ENCODE measurements at regions not wholly inside any gene's neighbourhood (a gene's known extent, or its start where the extent isn't known, plus 50 kb on each side); places are given as distances from the start of the nearest gene placed in this dataset.

- no peak overlapping the region for H3K4me3 ChIP-seq (ENCODE audit: low read length)
- DNase-seq (ENCODE audit: low read depth), result no peak
- no peak for TF ChIP-seq CTCF (conservative IDR thresholded peaks at IDR 0.05; ENCODE audit: low read length)
Measured at GRCh38 chr9:115912086-115912485, 241.5 kb upstream of the PAPPA start.

GRCh38 chr9:115913696-115914095 lies 239.9 kb upstream of the PAPPA start:
- no peak for TF ChIP-seq CTCF (conservative IDR thresholded peaks at IDR 0.05; ENCODE audit: low read length)
- DNase-seq (ENCODE audit: low read depth), result peak; percentile 56
- no peak overlapping the region for H3K4me3 ChIP-seq (ENCODE audit: low read length)

- no peak for DNase-seq (ENCODE audit: low read depth)
- no peak overlapping the region for H3K4me3 ChIP-seq (ENCODE audit: low read length)
- TF ChIP-seq CTCF (conservative IDR thresholded peaks at IDR 0.05; ENCODE audit: low read length), result no peak
Measured at GRCh38 chr9:115914291-115914690, 239.3 kb upstream of the PAPPA start.

GRCh38 chr9:115921301-115921700 lies 232.3 kb upstream of the PAPPA start:
- peak; percentile 87 for DNase-seq (ENCODE audit: low read depth)

GRCh38 chr9:115922444-115922843 lies 231.1 kb upstream of the PAPPA start:
- no peak for TF ChIP-seq CTCF (conservative IDR thresholded peaks at IDR 0.05; ENCODE audit: low read length)
- DNase-seq (ENCODE audit: low read depth), result no peak
- no peak overlapping the region for H3K4me3 ChIP-seq (ENCODE audit: low read length)

More at GRCh38 chr9:115921301-115921700, 232.3 kb upstream of the PAPPA start:
- TF ChIP-seq CTCF (conservative IDR thresholded peaks at IDR 0.05; ENCODE audit: low read length), result no peak
- no peak overlapping the region for H3K4me3 ChIP-seq (ENCODE audit: low read length)

GRCh38 chr9:115923410-115923809 lies 230.2 kb upstream of the PAPPA start:
- DNase-seq (ENCODE audit: low read depth), result no peak
- H3K4me3 ChIP-seq (ENCODE audit: low read length), result no peak overlapping the region
- TF ChIP-seq CTCF (conservative IDR thresholded peaks at IDR 0.05; ENCODE audit: low read length), result no peak

GRCh38 chr9:115923903-115924668 lies 229.5 kb upstream of the PAPPA start:
- H3K4me3 ChIP-seq (ENCODE audit: low read length), result no peak overlapping the region
- no peak for TF ChIP-seq CTCF (conservative IDR thresholded peaks at IDR 0.05; ENCODE audit: low read length)
- peak; percentile 59 for DNase-seq (ENCODE audit: low read depth)

Measured in AG10803 (cell line).